ENCODE measurements at regions not wholly inside any gene's neighbourhood (a gene's known extent, or its start where the extent isn't known, plus 50 kb on each side); places are given as distances from the start of the nearest gene placed in this dataset.

DNA sequence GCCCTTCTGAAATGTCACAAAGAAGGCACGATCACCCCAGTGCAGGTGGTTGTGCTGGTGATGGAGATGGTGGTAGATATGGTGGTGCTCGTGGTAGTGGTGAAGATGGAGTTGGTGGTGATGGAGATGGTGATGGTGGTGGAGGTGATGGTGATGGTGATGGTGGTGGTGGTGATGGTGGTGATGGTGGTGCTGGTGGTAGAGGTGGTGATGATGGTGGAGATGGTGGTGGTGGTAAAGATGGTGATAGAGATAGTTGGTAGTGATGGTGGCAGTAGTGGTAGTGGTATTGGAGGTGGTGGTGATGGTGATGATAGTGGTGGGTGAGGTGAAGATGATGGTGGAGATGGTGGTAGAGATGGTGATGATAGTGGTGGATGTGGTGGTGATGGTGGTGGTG lies 88.1 kb upstream of the SALL1 start:
- TF ChIP-seq RFX5 (IDR thresholded peaks at IDR 0.05; ENCODE audit: low read depth, low read length): no peak
- TF ChIP-seq POLR2A (IDR thresholded peaks at IDR 0.05; ENCODE audit: low read depth, low read length): no peak
- TF ChIP-seq MXI1 (IDR thresholded peaks at IDR 0.05; ENCODE audit: borderline replicate concordance, low read depth, low read length): no peak
- TF ChIP-seq SMC3 (IDR thresholded peaks at IDR 0.05; ENCODE audit: low read depth, low read length): no peak
- TF ChIP-seq, protein P1, sequence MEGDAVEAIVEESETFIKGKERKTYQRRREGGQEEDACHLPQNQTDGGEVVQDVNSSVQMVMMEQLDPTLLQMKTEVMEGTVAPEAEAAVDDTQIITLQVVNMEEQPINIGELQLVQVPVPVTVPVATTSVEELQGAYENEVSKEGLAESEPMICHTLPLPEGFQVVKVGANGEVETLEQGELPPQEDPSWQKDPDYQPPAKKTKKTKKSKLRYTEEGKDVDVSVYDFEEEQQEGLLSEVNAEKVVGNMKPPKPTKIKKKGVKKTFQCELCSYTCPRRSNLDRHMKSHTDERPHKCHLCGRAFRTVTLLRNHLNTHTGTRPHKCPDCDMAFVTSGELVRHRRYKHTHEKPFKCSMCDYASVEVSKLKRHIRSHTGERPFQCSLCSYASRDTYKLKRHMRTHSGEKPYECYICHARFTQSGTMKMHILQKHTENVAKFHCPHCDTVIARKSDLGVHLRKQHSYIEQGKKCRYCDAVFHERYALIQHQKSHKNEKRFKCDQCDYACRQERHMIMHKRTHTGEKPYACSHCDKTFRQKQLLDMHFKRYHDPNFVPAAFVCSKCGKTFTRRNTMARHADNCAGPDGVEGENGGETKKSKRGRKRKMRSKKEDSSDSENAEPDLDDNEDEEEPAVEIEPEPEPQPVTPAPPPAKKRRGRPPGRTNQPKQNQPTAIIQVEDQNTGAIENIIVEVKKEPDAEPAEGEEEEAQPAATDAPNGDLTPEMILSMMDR (conservative IDR thresholded peaks at IDR 0.05; ENCODE audit: low read depth, low read length): no peak
- TF ChIP-seq, protein P2, sequence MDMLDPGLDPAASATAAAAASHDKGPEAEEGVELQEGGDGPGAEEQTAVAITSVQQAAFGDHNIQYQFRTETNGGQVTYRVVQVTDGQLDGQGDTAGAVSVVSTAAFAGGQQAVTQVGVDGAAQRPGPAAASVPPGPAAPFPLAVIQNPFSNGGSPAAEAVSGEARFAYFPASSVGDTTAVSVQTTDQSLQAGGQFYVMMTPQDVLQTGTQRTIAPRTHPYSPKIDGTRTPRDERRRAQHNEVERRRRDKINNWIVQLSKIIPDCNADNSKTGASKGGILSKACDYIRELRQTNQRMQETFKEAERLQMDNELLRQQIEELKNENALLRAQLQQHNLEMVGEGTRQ (IDR thresholded peaks at IDR 0.05; ENCODE audit: low read depth, low read length): no peak
- TF ChIP-seq RAD21 (IDR thresholded peaks at IDR 0.05; ENCODE audit: low read length): no peak
- TF ChIP-seq CHD1 (IDR thresholded peaks at IDR 0.05; ENCODE audit: low read depth, low read length): no peak
- TF ChIP-seq MAFK (IDR thresholded peaks at IDR 0.05; ENCODE audit: low read depth, low read length): no peak
- TF ChIP-seq CEBPB (IDR thresholded peaks at IDR 0.05; ENCODE audit: low read depth, low read length): no peak
- TF ChIP-seq RCOR1 (IDR thresholded peaks at IDR 0.05; ENCODE audit: insufficient replicate concordance, low read length): no peak
- TF ChIP-seq BHLHE40 (IDR thresholded peaks at IDR 0.05; ENCODE audit: low read depth, low read length): no peak
- no peak for TF ChIP-seq MAZ (IDR thresholded peaks at IDR 0.05; ENCODE audit: borderline replicate concordance, low read depth, low read length)

Data from IMR-90 (cell line).